K562 (cell line): ENCODE measurements at regions not wholly inside any gene's neighbourhood (a gene's known extent, or its start where the extent isn't known, plus 50 kb on each side); places are given as distances from the start of the nearest gene placed in this dataset.

Source experiments
- ATAC-seq: fragments of 200-7000 bp; cut with Tn5 transposase; 3 replicates; pipeline ENCODE4 v1.9.1; 2020; ENCODE audit warnings: moderate library complexity
- BruUV-seq: library from RNA; stranded (reverse); fragments of 400-500 nt; replicated peaks from 2 replicates; lab custom pipeline; 2021; lab: Mats Ljungman, UMichigan
- CTCF ChIA-PET: fragments of 300-600 bp; formaldehyde crosslinking; extraction: SDS; loops from one replicate; lab custom pipeline; 2021; ENCODE audit warnings: low intra/inter-chr PET ratio; lab: Yijun Ruan, JAX
- POLR2A ChIA-PET: fragments of 300-600, 350-650 bp; sonication (Branson Sonifier 250); formaldehyde crosslinking; extraction: SDS; loops from one replicate; lab custom pipeline; 2021; ENCODE audit warnings: antibody characterized with exemption, inconsistent platforms; lab: Yijun Ruan, JAX
- DNase-seq, 4 experiments: peaks; one replicate each; pipeline versions ENCODE4 v3.0.0 to v3.0.0-alpha.2; 2011 to 2018; ENCODE audit warnings: low spot score in 3 of 4, mixed read lengths in 3 of 4; ENCODE audit errors: extremely low read depth in 1 of 4
- FAIRE-seq: peaks from 2 replicates; lab custom pipeline; 2011; peaks lifted over from hg19 to GRCh38; lab: Jason Lieb, UNC
- H2AFZ ChIP-seq: 2 replicates; pipeline ENCODE4 v1.6.0; 2011; ENCODE audit warnings: low read depth, low read length, control low read depth, inconsistent platforms
- H3K27ac ChIP-seq: fragments of 200-600 bp; 3 replicates; pipeline ENCODE4 v1.8.0; 2011; ENCODE audit warnings: low read depth, mild to moderate bottlenecking, control low read depth, inconsistent platforms, low read length, moderate library complexity, mixed read lengths; ENCODE audit errors: extremely low read depth
- H3K27me3 ChIP-seq, 2 experiments: fragments of 300-600 bp in 1 of 2; 2 replicates in 1 of 2; 3 replicates in 1 of 2; pipeline versions ENCODE4 v1.6.0 to v1.8.0; 2011; ENCODE audit warnings: inconsistent platforms in 2 of 2, low read length in 2 of 2, mild to moderate bottlenecking in 1 of 2, mixed read lengths in 1 of 2, moderate library complexity in 1 of 2; ENCODE audit not compliant: control insufficient read depth in 2 of 2, insufficient read depth in 2 of 2
- H3K36me3 ChIP-seq: fragments of 300-600 bp; 3 replicates; pipeline ENCODE4 v1.8.0; 2011; ENCODE audit warnings: mild to moderate bottlenecking, low read length, inconsistent platforms; ENCODE audit not compliant: control insufficient read depth, insufficient read depth
- H3K4me1 ChIP-seq, 2 experiments: fragments of 200-600 bp in 1 of 2; replicated peaks in 1 of 2; 2 replicates in 1 of 2; 3 replicates in 1 of 2; pipeline versions ENCODE4 v1.5.1 to v1.8.0; 2011; ENCODE audit warnings: inconsistent platforms in 2 of 2, low read length in 2 of 2, mild to moderate bottlenecking in 1 of 2, mixed read lengths in 1 of 2, moderate library complexity in 1 of 2; ENCODE audit not compliant: control insufficient read depth in 2 of 2, insufficient read depth in 2 of 2
- H3K4me2 ChIP-seq: 2 replicates; pipeline ENCODE4 v1.6.1; 2011; ENCODE audit warnings: low read length, control low read depth, inconsistent platforms, mixed read lengths; ENCODE audit not compliant: insufficient read depth
- H3K4me3 ChIP-seq: fragments of 200-600 bp; sonication (generic), shearing (Covaris generic); 2 replicates; pipeline ENCODE4 v1.5.1; 2016; ENCODE audit warnings: control low read depth, inconsistent platforms
- H3K79me2 ChIP-seq: fragments of 200-600 bp; 3 replicates; pipeline ENCODE4 v1.8.0; 2011; ENCODE audit warnings: low read length, inconsistent platforms; ENCODE audit not compliant: control insufficient read depth, insufficient read depth
- H3K9ac ChIP-seq, 2 experiments: 2 replicates each; pipeline versions ENCODE4 v1.6.0 to v1.6.1; 2011; ENCODE audit warnings: low read depth in 2 of 2, low read length in 2 of 2, control low read depth in 1 of 2, inconsistent platforms in 1 of 2, mild to moderate bottlenecking in 1 of 2, mixed read lengths in 1 of 2; ENCODE audit not compliant: insufficient read depth in 1 of 2
- H3K9me1 ChIP-seq: one replicate; pipeline ENCODE4 v1.6.0; 2011; ENCODE audit warnings: inconsistent platforms, mild to moderate bottlenecking, low read length, moderate library complexity; ENCODE audit not compliant: control insufficient read depth, insufficient read depth
- H3K9me3 ChIP-seq: replicated peaks from 2 replicates; pipeline ENCODE4 v1.5.1; 2011; ENCODE audit warnings: low read depth, low read length, inconsistent platforms; ENCODE audit not compliant: control insufficient read depth, insufficient read depth
- H4K20me1 ChIP-seq: replicated peaks from 2 replicates; pipeline ENCODE4 v1.6.1; 2011; ENCODE audit warnings: low read length, inconsistent platforms, mixed read lengths; ENCODE audit not compliant: control insufficient read depth, insufficient read depth
- BRCA1 ChIP-seq, 2 experiments: fragments of 450-650 bp in 1 of 2; sonication (generic) in 1 of 2; formaldehyde crosslinking in 1 of 2; IDR thresholded peaks; 2 replicates each; pipeline versions ENCODE4 v1.5.0 to v1.6.1; 2017 to 2020; ENCODE audit warnings: mild to moderate bottlenecking in 1 of 2, missing genetic modification reagents in 1 of 2
- CREM ChIP-seq: IDR thresholded peaks from 2 replicates; pipeline ENCODE4 v1.6.1; 2014; ENCODE audit warnings: antibody characterized with exemption, low read depth
- FIP1L1 ChIP-seq: fragments of 200-400 bp; formaldehyde crosslinking; IDR thresholded peaks from 2 replicates; pipeline ENCODE4 v1.6.1; 2018; ENCODE audit warnings: mild to moderate bottlenecking, low read depth, low read length; ENCODE audit not compliant: poor library complexity, severe bottlenecking
- HNRNPUL1 ChIP-seq: fragments of 200-400 bp; formaldehyde crosslinking; IDR thresholded peaks from 2 replicates; pipeline ENCODE4 v1.6.1; 2017; ENCODE audit warnings: low read length
- IRF1 ChIP-seq: sonication (generic); formaldehyde crosslinking; IDR thresholded peaks from 2 replicates; pipeline ENCODE4 v1.8.0; 2022; ENCODE audit warnings: missing genetic modification reagents, mild to moderate bottlenecking, borderline replicate concordance
- PRMT5 ChIP-seq: sonication (generic); formaldehyde crosslinking; IDR thresholded peaks from 2 replicates; pipeline ENCODE4 v1.5.0; 2020; ENCODE audit warnings: missing genetic modification reagents
- RERE ChIP-seq: sonication (generic); formaldehyde crosslinking; IDR thresholded peaks from 2 replicates; pipeline ENCODE4 v1.8.0; 2023; ENCODE audit warnings: missing genetic modification reagents, mild to moderate bottlenecking, borderline replicate concordance
- ZBTB2 ChIP-seq: fragments of 450-650 bp; IDR thresholded peaks from 2 replicates; pipeline ENCODE4 v1.6.1; 2016; ENCODE audit warnings: antibody characterized with exemption
- ZNF263 ChIP-seq: sonication (generic); formaldehyde crosslinking; IDR thresholded peaks from 2 replicates; pipeline ENCODE4 v1.8.0; 2022; ENCODE audit warnings: mild to moderate bottlenecking, missing genetic modification reagents, borderline replicate concordance
- ZNF41 ChIP-seq: fragments of 250-450 bp; sonication (Bioruptor Pico); conservative IDR thresholded peaks from 2 replicates; pipeline ENCODE4 v1.4.0; 2020; ENCODE audit warnings: mild to moderate bottlenecking
- WGBS: fragments of 100-300 bp; shearing (Covaris generic); methylation state at CpG from one replicate; pipeline ENCODE4 v1.1.6; 2016; ENCODE audit warnings: low coverage, mixed read lengths; ENCODE audit not compliant: insufficient coverage; ENCODE audit errors: missing lambda C conversion rate; 5-methylcytosine and 5-hydroxymethylcytosine counted together
- in situ Hi-C: fragments of 300-500 bp; cut with MboI; formaldehyde crosslinking; loops from 4 replicates; pipeline ENCODE4 v1.15.0; 2018; ENCODE audit warnings: inconsistent platforms, mixed read lengths
- intact Hi-C: fragments of 100-400 bp; cut with micrococcal nuclease; formaldehyde crosslinking; loops from 2 replicates; pipeline ENCODE4 v1.14.2; 2022
- TF ChIP-seq, protein P1 (sequence below): fragments of 450-650 bp; IDR thresholded peaks from 2 replicates; pipeline ENCODE4 v1.6.1; 2016; ENCODE audit warnings: mild to moderate bottlenecking

GRCh38 chr10:111831058-111831457, 352.5 kb downstream of the GPAM start (continued):
- TF ChIP-seq, protein P1, sequence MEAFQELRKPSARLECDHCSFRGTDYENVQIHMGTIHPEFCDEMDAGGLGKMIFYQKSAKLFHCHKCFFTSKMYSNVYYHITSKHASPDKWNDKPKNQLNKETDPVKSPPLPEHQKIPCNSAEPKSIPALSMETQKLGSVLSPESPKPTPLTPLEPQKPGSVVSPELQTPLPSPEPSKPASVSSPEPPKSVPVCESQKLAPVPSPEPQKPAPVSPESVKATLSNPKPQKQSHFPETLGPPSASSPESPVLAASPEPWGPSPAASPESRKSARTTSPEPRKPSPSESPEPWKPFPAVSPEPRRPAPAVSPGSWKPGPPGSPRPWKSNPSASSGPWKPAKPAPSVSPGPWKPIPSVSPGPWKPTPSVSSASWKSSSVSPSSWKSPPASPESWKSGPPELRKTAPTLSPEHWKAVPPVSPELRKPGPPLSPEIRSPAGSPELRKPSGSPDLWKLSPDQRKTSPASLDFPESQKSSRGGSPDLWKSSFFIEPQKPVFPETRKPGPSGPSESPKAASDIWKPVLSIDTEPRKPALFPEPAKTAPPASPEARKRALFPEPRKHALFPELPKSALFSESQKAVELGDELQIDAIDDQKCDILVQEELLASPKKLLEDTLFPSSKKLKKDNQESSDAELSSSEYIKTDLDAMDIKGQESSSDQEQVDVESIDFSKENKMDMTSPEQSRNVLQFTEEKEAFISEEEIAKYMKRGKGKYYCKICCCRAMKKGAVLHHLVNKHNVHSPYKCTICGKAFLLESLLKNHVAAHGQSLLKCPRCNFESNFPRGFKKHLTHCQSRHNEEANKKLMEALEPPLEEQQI: no peak
- TF ChIP-seq HNRNPUL1: no peak
- no peak for TF ChIP-seq IRF1 (CRISPR knock-in tag)
- no peak for TF ChIP-seq ZNF263 (CRISPR knock-in tag)
- TF ChIP-seq FIP1L1: no peak
- no peak for TF ChIP-seq ZNF41 (CRISPR knock-in tag)
- TF ChIP-seq, all 486 proteins: peak for 0

- H3K4me1 ChIP-seq: no peaks in the 10 kb centered on the region
- ChIA-PET CTCF (no interaction called here), POLR2A (no interaction called here)
- no peaks in the 10 kb centered on the region for H3K36me3 ChIP-seq
- FAIRE-seq (no peak), DNase-seq (no peak), ATAC-seq (no peak)
- intact Hi-C loops: no loop called here
- H3K9me1 ChIP-seq: no peaks in the 10 kb centered on the region
- in situ Hi-C loops: no loop called here
- H3K4me3 ChIP-seq: no peak overlapping the region
- no peak overlapping the region for H3K27ac ChIP-seq
- no peaks in the 10 kb centered on the region for H3K79me2 ChIP-seq
- H4K20me1 ChIP-seq: no peaks in the 10 kb centered on the region
- no peaks in the 10 kb centered on the region for H3K9me3 ChIP-seq
- no peaks in the 10 kb centered on the region for H3K27me3 ChIP-seq
- WGBS: 0% methylated on average over 2 of the region's 2 CpGs
- no TSS peak for BruUV-seq
- H3K4me2 ChIP-seq: no peak overlapping the region
- no peak overlapping the region for H3K9ac ChIP-seq
- no peak overlapping the region for H2AFZ ChIP-seq
- TF ChIP-seq PRMT5 (CRISPR knock-in tag) (no peak), CREM (no peak), ZBTB2 (no peak), RERE (no peak), BRCA1 (IDR thresholded peaks at IDR 0.05) (no peak), BRCA1 (CRISPR knock-in tag; IDR thresholded peaks at IDR 0.05) (no peak)
These were observed 350.3 kb downstream of the GPAM start for GRCh38 chr10:111833251-111833650.
